ENCODE measurements at regions not wholly inside any gene's neighbourhood (a gene's known extent, or its start where the extent isn't known, plus 50 kb on each side); places are given as distances from the start of the nearest gene placed in this dataset.
A peak's percentile ranks its signal among the peaks of the same experiment; 100 is the strongest.

- peak; percentile 77 for DNase-seq
Observed at GRCh38 chr1:228978484-228979324, 243.4 kb downstream of the RHOU start.

GRCh38 chr1:228979325-228979699, 244.0 kb downstream of the RHOU start:
- DNase-seq = peak; percentile 42

GRCh38 chr1:228979774-228980173, 244.5 kb downstream of the RHOU start:
- peak; percentile 35 for DNase-seq

GRCh38 chr1:228980232-228980937, 245.1 kb downstream of the RHOU start:
- DNase-seq = peak; percentile 50

- DNase-seq = no peak
Observed at GRCh38 chr1:228982637-228983036, 247.4 kb downstream of the RHOU start.

- peak; percentile 40 for DNase-seq
Observed at GRCh38 chr1:228983231-228983660, 248.0 kb downstream of the RHOU start.

GRCh38 chr1:228983661-228984060, 248.4 kb downstream of the RHOU start:
- peak; percentile 32 for DNase-seq

- DNase-seq = no peak
Observed at GRCh38 chr1:228984107-228984506, 248.8 kb downstream of the RHOU start.

GRCh38 chr1:228984646-228985631, 249.7 kb downstream of the RHOU start:
- DNase-seq = peak; percentile 31

GRCh38 chr1:228985661-228986060, 250.4 kb downstream of the RHOU start:
- DNase-seq = peak; percentile 27

GRCh38 chr1:228986093-228986904, 251.0 kb downstream of the RHOU start:
- DNase-seq = peak; percentile 49

GRCh38 chr1:228987286-228987685, 252.0 kb downstream of the RHOU start:
- DNase-seq = no peak

GRCh38 chr1:228987736-228988506, 252.6 kb downstream of the RHOU start:
- peak; percentile 35 for DNase-seq

- peak; percentile 58 for DNase-seq
Observed at GRCh38 chr1:228988664-228989063, 253.4 kb downstream of the RHOU start.

GRCh38 chr1:228989176-228989575, 253.9 kb downstream of the RHOU start:
- DNase-seq = peak; percentile 16

- DNase-seq = no peak
Observed at GRCh38 chr1:228989676-228989991, 254.4 kb downstream of the RHOU start.

GRCh38 chr1:228989992-228990827, 254.9 kb downstream of the RHOU start:
- peak; percentile 58 for DNase-seq

- no peak for DNase-seq
Observed at GRCh38 chr1:228990906-228991569, 255.8 kb downstream of the RHOU start.

- DNase-seq = no peak
Observed at GRCh38 chr1:228992044-228992443, 256.8 kb downstream of the RHOU start.

Data from islet precursor cell (in vitro differentiated cells).